HepG2 (cell line): ENCODE measurements at regions not wholly inside any gene's neighbourhood (a gene's known extent, or its start where the extent isn't known, plus 50 kb on each side); places are given as distances from the start of the nearest gene placed in this dataset.

Experiments used
- ATAC-seq: fragments of 200-7000 bp; cut with Tn5 transposase; 3 replicates; pipeline ENCODE4 v1.9.1; 2020; ENCODE audit warnings: mild to moderate bottlenecking, moderate library complexity
- BruUV-seq: library from RNA; stranded (reverse); fragments of 400-500 nt; replicated peaks from 2 replicates; lab custom pipeline; 2021; lab: Mats Ljungman, UMichigan
- CTCF ChIA-PET: fragments of 300-600 bp; formaldehyde crosslinking; extraction: SDS; loops from one replicate; lab custom pipeline; 2021; ENCODE audit warnings: low total read pairs, inconsistent platforms, low intra/inter-chr PET ratio; lab: Yijun Ruan, JAX
- POLR2A ChIA-PET: fragments of 350-600 bp; sonication (Branson Sonifier 250); formaldehyde crosslinking; loops from one replicate; lab custom pipeline; 2020; ENCODE audit warnings: antibody characterized with exemption, inconsistent platforms; lab: Yijun Ruan, JAX
- DNase-seq: peaks from one replicate; pipeline ENCODE4 v3.0.0-alpha.2; 2015; ENCODE audit warnings: low spot score
- FAIRE-seq: peaks from 3 replicates; lab custom pipeline; 2011; peaks lifted over from hg19 to GRCh38; lab: Jason Lieb, UNC
- H2AFZ ChIP-seq: one replicate; pipeline ENCODE4 v1.6.1; 2011; ENCODE audit warnings: low read length, inconsistent platforms
- H3K27ac ChIP-seq: fragments of 300-600 bp; 3 replicates; pipeline ENCODE4 v1.8.0; 2011; ENCODE audit warnings: mixed run types, mild to moderate bottlenecking, mixed read lengths, low read length, inconsistent platforms; ENCODE audit not compliant: insufficient read depth; ENCODE audit errors: extremely low read length
- H3K27me3 ChIP-seq, 2 experiments: fragments of 200-600 bp in 1 of 2; 2 replicates in 1 of 2; 3 replicates in 1 of 2; pipeline versions ENCODE4 v1.6.0 to v1.8.0; 2011; ENCODE audit warnings: low read length in 2 of 2, mild to moderate bottlenecking in 2 of 2, moderate library complexity in 2 of 2, inconsistent platforms in 1 of 2; ENCODE audit not compliant: insufficient read depth in 2 of 2, control insufficient read depth in 1 of 2
- H3K36me3 ChIP-seq, 2 experiments: fragments of 200-600 bp in 1 of 2; replicated peaks in 1 of 2; 2 replicates in 1 of 2; 3 replicates in 1 of 2; pipeline versions ENCODE4 v1.5.1 to v1.8.0; 2011; ENCODE audit warnings: low read length in 2 of 2, inconsistent platforms in 1 of 2; ENCODE audit not compliant: insufficient read depth in 2 of 2, control insufficient read depth in 1 of 2
- H3K4me1 ChIP-seq: 2 replicates; pipeline ENCODE4 v1.5.1; 2012; ENCODE audit warnings: low read length, inconsistent platforms; ENCODE audit not compliant: insufficient read depth
- H3K4me2 ChIP-seq: 2 replicates; pipeline ENCODE4 v1.6.0; 2011; ENCODE audit warnings: low read depth, low read length, inconsistent platforms
- H3K4me3 ChIP-seq, 3 experiments: fragments of 200-600 bp in 1 of 3; sonication (generic), shearing (Covaris generic) in 1 of 3; replicated peaks in 1 of 3; 2 replicates each; pipeline ENCODE4 v1.5.1; 2011 to 2016; ENCODE audit warnings: low read length in 3 of 3, inconsistent platforms in 2 of 3, low read depth in 2 of 3, mild to moderate bottlenecking in 2 of 3, control low read depth in 1 of 3, mixed read lengths in 1 of 3; ENCODE audit not compliant: insufficient read depth in 1 of 3
- H3K79me2 ChIP-seq: one replicate; pipeline ENCODE4 v1.6.1; 2011; ENCODE audit warnings: low read length, inconsistent platforms; ENCODE audit not compliant: insufficient read depth
- H3K9ac ChIP-seq: 2 replicates; pipeline ENCODE4 v1.6.0; 2011; ENCODE audit warnings: mild to moderate bottlenecking, low read depth, low read length, inconsistent platforms; ENCODE audit not compliant: insufficient read depth
- H3K9me3 ChIP-seq: 2 replicates; pipeline ENCODE4 v1.5.1; 2012; ENCODE audit warnings: mild to moderate bottlenecking, low read length
- H4K20me1 ChIP-seq: 2 replicates; pipeline ENCODE4 v1.6.0; 2011; ENCODE audit warnings: inconsistent platforms, mild to moderate bottlenecking, low read length, moderate library complexity; ENCODE audit not compliant: insufficient read depth
- CAMTA2 ChIP-seq: sonication (generic); formaldehyde crosslinking; IDR thresholded peaks from 2 replicates; pipeline ENCODE4 v1.4.0; 2020; ENCODE audit warnings: mild to moderate bottlenecking, missing genetic modification reagents, borderline replicate concordance
- CENPT ChIP-seq: sonication (generic); formaldehyde crosslinking; IDR thresholded peaks from 2 replicates; pipeline ENCODE4 v1.8.0; 2022; ENCODE audit warnings: low read depth, mild to moderate bottlenecking, moderate library complexity, missing genetic modification reagents
- DRAP1 ChIP-seq: IDR thresholded peaks from 2 replicates; pipeline ENCODE4 v1.6.1; 2016; ENCODE audit warnings: missing genetic modification reagents, missing compliant biosample characterization
- HBP1 ChIP-seq: IDR thresholded peaks from 2 replicates; pipeline ENCODE4 v1.6.1; 2016; ENCODE audit warnings: low read depth, control low read depth
- IKZF1 ChIP-seq: fragments of 450-650 bp; IDR thresholded peaks from 2 replicates; pipeline ENCODE4 v1.7.1; 2016
- JUN ChIP-seq: sonication (generic); formaldehyde crosslinking; IDR thresholded peaks from 2 replicates; pipeline ENCODE4 v1.4.0; 2020; ENCODE audit warnings: mild to moderate bottlenecking, missing genetic modification reagents
- MIXL1 ChIP-seq: IDR thresholded peaks from 2 replicates; pipeline ENCODE4 v1.6.1; 2016
- NCOA2 ChIP-seq: sonication (generic); formaldehyde crosslinking; IDR thresholded peaks from 2 replicates; pipeline ENCODE4 v1.8.0; 2022; ENCODE audit warnings: inconsistent platforms
- NFYC ChIP-seq: IDR thresholded peaks from 2 replicates; pipeline ENCODE4 v1.6.1; 2016; ENCODE audit warnings: missing genetic modification reagents, missing compliant biosample characterization
- PCBP2 ChIP-seq: fragments of 200-400 bp; formaldehyde crosslinking; optimal IDR thresholded peaks from 2 replicates; pipeline ENCODE3; 2018; ENCODE audit warnings: low read length, low read depth; ENCODE audit not compliant: poor library complexity, severe bottlenecking
- RFX5 ChIP-seq: IDR thresholded peaks from 2 replicates; pipeline ENCODE4 v1.6.1; 2011; ENCODE audit warnings: low read depth, low read length, improper control_type of control experiment
- SIN3A ChIP-seq: IDR thresholded peaks from 2 replicates; pipeline ENCODE4 v1.6.1; 2011; ENCODE audit warnings: low read depth, mild to moderate bottlenecking, control low read depth, low read length, borderline replicate concordance
- TRAFD1 ChIP-seq: sonication (generic); formaldehyde crosslinking; IDR thresholded peaks from 2 replicates; pipeline ENCODE4 v1.5.1; 2020; ENCODE audit warnings: missing genetic modification reagents, mild to moderate bottlenecking, borderline replicate concordance
- ZBTB37 ChIP-seq: sonication (generic); formaldehyde crosslinking; IDR thresholded peaks from 2 replicates; pipeline ENCODE4 v1.4.0; 2020; ENCODE audit warnings: mild to moderate bottlenecking, missing genetic modification reagents
- ZNF569 ChIP-seq: sonication (generic); formaldehyde crosslinking; IDR thresholded peaks from 2 replicates; pipeline ENCODE4 v1.5.0; 2020; ENCODE audit warnings: mild to moderate bottlenecking, missing genetic modification reagents, moderate library complexity, borderline replicate concordance
- ZXDC ChIP-seq: sonication (generic); formaldehyde crosslinking; IDR thresholded peaks from 2 replicates; pipeline ENCODE4 v1.5.0; 2020; ENCODE audit warnings: mild to moderate bottlenecking, missing genetic modification reagents
- WGBS: methylation state at CpG from one replicate; pipeline ENCODE4 v1.1.6; 2017; ENCODE audit warnings: low lambda C conversion rate; 5-methylcytosine and 5-hydroxymethylcytosine counted together
- in situ Hi-C: cut with HindIII; loops from 2 replicates; pipeline ENCODE4 v1.10.0; 2017; ENCODE audit warnings: low pct_unique_long_range_greater_than_20kb; ENCODE audit not compliant: extremely low pct_ligation_motif_present
- intact Hi-C: fragments of 100-400 bp; cut with micrococcal nuclease; formaldehyde crosslinking; loops from one replicate; pipeline ENCODE4 v1.10.0; 2022; ENCODE audit not compliant: unreplicated experiment

GRCh38 chr10:43857931-43858315 is 209.2 kb upstream of the ZNF32 start (continued):
- TF ChIP-seq HBP1 (CRISPR knock-in tag) (no peak), JUN (no peak)

- WGBS, result 41% methylated on average over 6 of the region's 6 CpGs
- in situ Hi-C loops, result no loop called here
Observed at GRCh38 chr10:43857206-43857930, 208.7 kb upstream of the ZNF32 start.

More at GRCh38 chr10:43857206-43857930, 208.7 kb upstream of the ZNF32 start:
- ATAC-seq (no peak), DNase-seq (no peak), FAIRE-seq (no peak)
- H3K4me3 ChIP-seq, result no peak overlapping the region
- peaks cover 0 to 17% of the 10 kb centered on the region in 2 experiments; a peak in 2 of 5 replicates for H3K27me3 ChIP-seq
- no peaks in the 10 kb centered on the region for H3K79me2 ChIP-seq
- ChIA-PET CTCF (no interaction called here), POLR2A (no interaction called here)
- BruUV-seq, result no TSS peak
- H4K20me1 ChIP-seq, result no peaks in the 10 kb centered on the region
- H3K27ac ChIP-seq, result no peak overlapping the region
- H3K36me3 ChIP-seq, result no peaks in the 10 kb centered on the region
- peaks cover 17% of the 10 kb centered on the region for H3K4me1 ChIP-seq
- H2AFZ ChIP-seq, result no peak overlapping the region
- intact Hi-C loops, result no loop called here
- TF ChIP-seq TRAFD1 (CRISPR knock-in tag), result no peak
- TF ChIP-seq SIN3A, result no peak
- TF ChIP-seq PCBP2, result no peak
- TF ChIP-seq CAMTA2 (CRISPR knock-in tag), result no peak
- no peak for TF ChIP-seq ZNF569 (CRISPR knock-in tag)
- no peak for TF ChIP-seq ZBTB37
- TF ChIP-seq ZXDC (CRISPR knock-in tag), result no peak
- no peak for TF ChIP-seq NCOA2 (CRISPR knock-in tag)
- no peak for TF ChIP-seq CENPT (CRISPR knock-in tag)
- no peak for TF ChIP-seq MIXL1 (CRISPR knock-in tag)
- TF ChIP-seq DRAP1 (CRISPR knock-in tag), result no peak
- no peak for TF ChIP-seq RFX5
- TF ChIP-seq IKZF1, result no peak
- no peak for TF ChIP-seq NFYC (CRISPR knock-in tag)
- H3K9me3 ChIP-seq, result no peaks in the 10 kb centered on the region
- no peak overlapping the region for H3K4me2 ChIP-seq
- no peak overlapping the region for H3K9ac ChIP-seq
